GM18505 (cell line): ENCODE measurements at regions not wholly inside any gene's neighbourhood (a gene's known extent, or its start where the extent isn't known, plus 50 kb on each side); places are given as distances from the start of the nearest gene placed in this dataset.

Source experiments
- ATAC-seq: cut with Tn5 transposase; IDR thresholded peaks from one replicate; pipeline ENCODE4 v1.9.1; 2021; ENCODE audit not compliant: unreplicated experiment
- POLR2A ChIP-seq: IDR thresholded peaks from 4 replicates; pipeline ENCODE4 v1.6.1; 2011; ENCODE audit warnings: borderline replicate concordance; ENCODE audit not compliant: insufficient read depth, insufficient read length; ENCODE audit errors: extremely low read depth

DNA sequence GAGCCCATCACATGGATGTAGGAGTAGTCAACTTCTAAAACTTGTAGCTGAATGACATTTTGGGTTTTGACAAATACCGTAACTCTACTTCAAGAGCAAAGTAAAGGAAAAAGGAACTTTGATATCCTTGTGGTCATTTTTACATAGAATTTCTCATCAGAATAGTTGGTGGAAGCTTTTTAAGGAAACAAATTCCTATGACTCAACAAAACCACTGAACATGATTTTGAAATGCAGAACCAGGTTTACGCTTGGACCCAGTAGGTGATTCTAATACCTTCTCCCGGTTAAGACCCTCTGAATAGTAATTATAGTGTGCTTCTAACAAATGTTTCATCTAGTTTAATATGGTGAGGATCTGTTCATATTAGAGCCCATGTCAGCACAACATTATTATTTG lies 307.8 kb downstream of the GPR37 start:
- ATAC-seq, result no peak
- no peak for TF ChIP-seq POLR2A

GRCh38 chr7:124456286-124456685 lies 309.3 kb downstream of the GPR37 start:
- no peak for TF ChIP-seq POLR2A
- no peak for ATAC-seq

DNA sequence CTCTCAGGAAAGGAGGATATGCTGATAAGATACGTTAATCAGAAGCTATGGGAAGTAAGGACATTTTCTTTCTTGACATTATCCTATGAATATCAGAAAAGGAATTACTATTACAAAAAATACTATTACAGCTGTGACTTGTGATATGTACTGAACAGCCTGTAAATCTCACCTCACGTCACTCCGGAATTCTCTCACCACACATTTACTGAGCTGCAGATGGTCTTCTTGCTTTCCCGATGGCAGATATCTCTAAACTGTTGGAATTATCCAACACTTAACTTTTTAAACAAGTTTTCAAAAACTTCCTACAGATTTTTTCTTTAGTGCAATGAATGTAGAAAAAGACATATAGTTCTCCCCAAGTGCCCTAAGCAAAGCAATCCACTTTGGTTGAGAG lies 313.4 kb downstream of the GPR37 start:
- TF ChIP-seq POLR2A, result no peak
- ATAC-seq, result no peak

- no peak for ATAC-seq
- no peak for TF ChIP-seq POLR2A
Observed at GRCh38 chr7:124449896-124450295, 315.7 kb downstream of the GPR37 start.

DNA sequence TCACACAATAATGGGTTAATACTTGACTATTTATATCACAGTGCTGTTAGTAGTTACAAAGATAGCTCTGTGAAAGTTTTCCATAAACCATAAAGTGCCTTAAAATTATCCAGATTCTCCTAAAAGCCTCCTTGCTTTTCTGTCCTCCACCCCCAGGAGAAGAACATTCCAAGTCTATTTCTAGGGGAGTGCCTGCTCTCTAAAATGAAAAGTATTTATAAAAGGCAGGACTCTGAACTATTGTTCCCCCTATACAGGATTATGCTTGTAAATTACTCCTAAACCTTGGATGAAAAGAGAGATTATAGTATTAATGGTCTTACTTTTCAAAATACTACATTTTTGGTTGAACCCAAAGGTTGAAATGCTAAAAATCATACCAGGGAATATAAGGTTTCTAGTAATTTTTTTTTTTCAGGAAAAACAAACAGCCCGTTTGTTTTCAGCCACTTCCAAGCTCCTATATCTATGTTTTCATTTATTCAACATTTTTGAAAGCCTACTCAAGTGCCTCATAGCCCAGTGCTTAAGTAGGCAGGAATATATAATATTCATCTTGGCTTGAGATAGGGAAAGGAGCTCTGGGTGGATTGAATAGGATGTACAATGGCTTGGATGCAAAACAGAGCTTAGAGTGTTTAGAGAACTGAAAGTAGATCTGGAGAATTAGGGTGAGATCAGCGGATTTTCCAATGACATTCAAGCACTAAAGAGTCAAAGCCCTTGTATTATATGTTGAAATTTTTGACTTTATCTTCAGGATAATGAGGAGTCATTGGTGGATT lies 320.7 kb downstream of the GPR37 start:
- no peak for ATAC-seq
- TF ChIP-seq POLR2A, result no peak

GRCh38 chr7:124443762-124444161 lies 321.8 kb downstream of the GPR37 start:
- no peak for ATAC-seq
- no peak for TF ChIP-seq POLR2A

DNA sequence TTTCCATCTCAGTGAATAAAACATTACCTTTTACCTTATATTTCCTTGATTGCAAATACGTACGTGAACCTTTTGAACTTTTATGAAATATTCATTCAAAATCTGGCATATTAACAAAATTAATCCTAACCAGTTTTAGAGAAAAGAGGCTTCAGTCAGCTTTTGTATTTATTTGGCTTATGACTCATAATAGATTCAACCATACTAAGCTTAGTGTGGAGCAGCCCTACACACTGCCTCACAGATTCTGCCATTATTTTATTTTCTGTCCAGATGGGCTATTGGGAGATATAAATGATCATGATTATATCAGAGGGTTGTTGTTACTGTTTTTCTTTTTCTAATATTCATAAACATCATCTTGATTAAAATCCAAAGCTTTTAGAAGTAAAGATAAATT lies 325.5 kb downstream of the GPR37 start:
- no peak for ATAC-seq

DNA sequence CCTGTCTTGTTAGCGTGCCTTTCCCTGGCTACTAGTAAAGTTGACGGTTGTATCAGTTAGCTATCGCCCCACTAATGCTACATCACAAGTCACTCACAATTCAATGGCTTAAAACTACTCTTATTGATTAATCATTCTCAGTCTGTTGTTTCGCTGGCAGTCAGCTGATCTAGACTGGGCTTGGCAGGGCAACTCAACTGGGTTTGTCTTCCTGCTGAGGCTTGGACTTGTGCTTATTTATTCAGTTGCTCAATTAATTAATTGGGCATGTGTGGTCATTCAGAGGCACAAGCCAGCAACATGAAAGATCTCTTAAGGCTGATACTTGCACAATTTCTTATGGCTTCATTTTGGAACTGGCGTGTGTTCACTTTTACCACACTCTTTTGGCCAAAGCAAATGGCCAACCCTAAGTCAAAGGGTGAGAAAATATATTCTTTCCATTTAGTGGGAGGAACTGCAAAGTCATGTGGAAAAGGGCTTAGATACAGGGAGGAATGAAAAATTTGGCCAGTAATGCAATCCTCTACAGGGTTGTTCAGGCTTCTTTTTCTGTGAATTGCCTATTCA lies 333.5 kb downstream of the GPR37 start:
- TF ChIP-seq POLR2A, result no peak
- ATAC-seq, result no peak

More for the DNA sequence above, 325.5 kb downstream of the GPR37 start:
- TF ChIP-seq POLR2A, result no peak

DNA sequence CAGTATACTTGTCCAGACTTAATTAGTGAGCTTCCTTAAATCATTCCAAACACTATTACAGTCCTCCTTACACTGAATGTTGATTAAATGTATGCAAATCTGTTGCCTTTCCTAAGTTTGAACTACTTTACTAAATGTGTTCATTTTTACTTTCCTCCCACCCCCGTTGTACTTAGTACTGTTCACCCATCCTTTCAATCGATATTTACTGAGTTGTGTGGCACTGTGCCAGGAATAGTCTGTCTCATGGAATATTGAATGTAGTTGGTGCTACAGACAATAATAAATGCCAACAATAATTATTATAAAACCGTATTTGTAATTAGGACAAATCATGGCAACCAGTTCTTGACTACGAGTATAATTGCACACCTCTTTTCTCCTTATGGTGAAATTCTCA lies 335.7 kb downstream of the GPR37 start:
- no peak for TF ChIP-seq POLR2A
- ATAC-seq, result no peak

DNA sequence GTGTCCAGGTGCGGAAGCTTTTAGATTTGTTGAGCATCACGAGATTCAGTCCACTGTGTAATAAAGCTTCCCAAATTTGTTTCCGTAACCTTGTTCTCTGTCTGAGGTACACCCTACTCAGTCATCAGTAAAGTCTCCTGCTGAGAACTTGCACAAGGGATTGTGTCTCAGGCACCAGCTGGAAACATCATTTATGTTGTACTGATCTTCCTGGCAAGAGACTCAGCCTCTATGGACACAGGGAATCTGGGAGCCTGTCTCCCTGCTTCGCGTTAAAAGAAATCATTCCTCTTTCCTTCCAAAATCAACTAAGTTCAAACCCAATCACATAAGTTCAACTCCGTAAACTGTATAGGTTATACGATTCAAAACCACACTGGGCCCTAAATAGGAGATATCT lies 336.8 kb downstream of the GPR37 start:
- ATAC-seq, result no peak
- no peak for TF ChIP-seq POLR2A

DNA sequence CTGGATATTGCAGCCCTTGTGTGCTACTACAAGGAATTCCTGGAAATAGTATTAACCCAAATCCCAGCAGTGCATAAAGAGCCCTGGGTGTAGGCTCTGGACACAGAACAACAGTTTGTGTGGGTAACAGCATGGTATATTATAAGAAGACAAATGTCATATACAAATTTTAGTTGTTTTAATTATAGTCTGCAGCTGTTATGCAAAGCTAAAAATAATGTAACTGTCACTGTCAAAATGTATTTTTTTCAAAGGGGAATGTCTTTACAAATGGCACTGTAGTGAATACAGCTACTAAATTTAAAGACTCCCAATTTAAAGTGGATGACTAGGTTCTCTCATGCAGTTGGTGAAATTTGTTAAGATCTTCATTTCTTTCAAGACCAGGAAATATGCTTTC lies 339.0 kb downstream of the GPR37 start:
- TF ChIP-seq POLR2A, result no peak
- no peak for ATAC-seq

DNA sequence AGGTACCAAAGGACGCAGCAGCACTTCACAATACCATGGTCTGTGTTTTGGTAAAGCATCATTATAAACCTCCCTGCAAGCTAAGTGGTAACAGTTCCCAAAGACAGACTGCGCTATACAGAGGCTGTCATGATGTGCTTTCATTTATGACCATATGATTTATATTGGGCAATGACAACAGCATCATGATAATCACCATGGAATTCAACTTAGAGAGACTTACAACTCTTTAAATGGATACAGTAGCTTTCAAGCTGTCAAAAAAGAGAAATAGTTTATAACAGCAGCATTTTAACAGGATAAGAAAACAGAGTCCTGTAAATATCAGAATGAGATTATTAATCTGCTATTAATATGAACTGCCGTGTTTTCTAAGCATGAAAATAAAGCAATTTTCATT lies 341.7 kb downstream of the GPR37 start:
- no peak for ATAC-seq
- no peak for TF ChIP-seq POLR2A

- ATAC-seq, result no peak
Observed at GRCh38 chr7:124422081-124422480, 343.5 kb downstream of the GPR37 start.

DNA sequence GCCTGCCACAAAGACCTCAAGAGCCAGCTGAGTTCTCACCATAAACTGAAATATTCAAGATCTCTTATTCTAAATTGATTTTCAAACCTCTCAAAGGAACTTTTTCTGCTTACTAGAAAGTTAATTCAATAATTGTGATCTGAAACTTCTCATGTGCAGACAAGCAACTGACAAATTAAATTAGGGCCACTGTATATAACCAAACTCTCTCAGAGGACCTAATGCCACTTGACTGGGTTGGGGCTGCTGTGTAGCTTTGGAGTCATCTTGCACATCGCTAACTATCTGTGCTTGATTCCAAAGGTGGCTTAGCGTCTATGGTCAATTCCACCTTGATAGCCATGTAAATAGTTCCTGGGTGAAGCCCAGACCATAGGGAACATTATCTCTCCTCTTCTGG lies 345.2 kb downstream of the GPR37 start:
- ATAC-seq, result no peak
- no peak for TF ChIP-seq POLR2A

More at GRCh38 chr7:124422081-124422480, 343.5 kb downstream of the GPR37 start:
- TF ChIP-seq POLR2A, result no peak
